ENCODE measurements at regions not wholly inside any gene's neighbourhood (a gene's known extent, or its start where the extent isn't known, plus 50 kb on each side); places are given as distances from the start of the nearest gene placed in this dataset.

- no peak for TF ChIP-seq POLR2A (IDR thresholded peaks at IDR 0.05; ENCODE audit: low read depth, low read length)
- no peak for TF ChIP-seq POLR2AphosphoS5 (IDR thresholded peaks at IDR 0.05; ENCODE audit: low read depth, low read length)
These were observed 484.4 kb downstream of the ATP23 start for GRCh38 chr12:58425481-58426392.
